ENCODE measurements at regions not wholly inside any gene's neighbourhood (a gene's known extent, or its start where the extent isn't known, plus 50 kb on each side); places are given as distances from the start of the nearest gene placed in this dataset.
"Not testable (repeated sequence)": the region's sequence is repeated elsewhere in the genome, so short reads cannot be mapped to it uniquely, and the experiment has no call there.

- H3K9me3 ChIP-seq (replicated peaks in 1 of 3) = no peaks in the 10 kb centered on the region
- no peak for DNase-seq
- H3K27ac ChIP-seq = no peak overlapping the region
- TF ChIP-seq POLR2A (IDR thresholded peaks at IDR 0.05) (no peak), CTCF (IDR thresholded peaks at IDR 0.05) (no peak)
- peaks cover 6% of the 10 kb centered on the region for H3K27me3 ChIP-seq
- intact Hi-C loops (cut with DNase I) = no loop called here
- H3K36me3 ChIP-seq (replicated peaks in 1 of 2) = no peaks in the 10 kb centered on the region
- H3K4me1 ChIP-seq (replicated peaks in 1 of 2) = no peaks in the 10 kb centered on the region
- H3K4me3 ChIP-seq = no peak overlapping the region
These were observed 73.7 kb upstream of the WDR44 start for GRCh38 chrX:118272242-118272641.

GRCh38 chrX:118286066-118286762 is 59.7 kb upstream of the WDR44 start:
- no peak overlapping the region for H3K4me3 ChIP-seq
- H3K9me3 ChIP-seq (replicated peaks in 1 of 3) = no peaks in the 10 kb centered on the region
- H3K27ac ChIP-seq = no peak overlapping the region
- WGBS, 4 donors = 43 to 51% (median 45%) methylated on average over 4 of the region's 4 CpGs
- H3K36me3 ChIP-seq (replicated peaks in 1 of 2) = no peaks in the 10 kb centered on the region
- no peak for DNase-seq
- H3K4me1 ChIP-seq (replicated peaks in 1 of 2) = no peaks in the 10 kb centered on the region
- no peak for TF ChIP-seq POLR2A (IDR thresholded peaks at IDR 0.05)
- no peak for TF ChIP-seq CTCF (IDR thresholded peaks at IDR 0.05)
- intact Hi-C loops (cut with DNase I) = no loop called here
- peaks cover 15% of the 10 kb centered on the region for H3K27me3 ChIP-seq

- H3K4me3 ChIP-seq; intact Hi-C loops (cut with DNase I); DNase-seq; H3K27ac ChIP-seq; H3K36me3 ChIP-seq (replicated peaks in 1 of 2); H3K27me3 ChIP-seq; H3K4me1 ChIP-seq (replicated peaks in 1 of 2); H3K9me3 ChIP-seq (replicated peaks in 1 of 3): not testable (repeated sequence)
- 66 to 78% (median 71%) methylated on average over 1 of the region's 1 CpG for WGBS, 4 donors
These were observed 50.1 kb upstream of the WDR44 start for GRCh38 chrX:118295818-118296217.

Data from adrenal gland (tissue), 9 donors.